Thymus (tissue), 11 donors: ENCODE measurements at regions not wholly inside any gene's neighbourhood (a gene's known extent, or its start where the extent isn't known, plus 50 kb on each side); places are given as distances from the start of the nearest gene placed in this dataset.
"Not testable (repeated sequence)": the region's sequence is repeated elsewhere in the genome, so short reads cannot be mapped to it uniquely, and the experiment has no call there.

Experiments used
- DNase-seq, 9 donors: peaks; one replicate each; pipeline ENCODE4 v3.0.0-alpha.2; 2013; ENCODE audit warnings: low spot score in 9 of 9, low read depth in 6 of 9, missing footprints in 1 of 9
- H3K27ac ChIP-seq, 2 donors: one replicate each; pipeline ENCODE4 v1.5.1; 2013; ENCODE audit warnings: control low read depth in 1 of 2, low read depth in 1 of 2, low read length in 1 of 2, mild to moderate bottlenecking in 1 of 2, moderate library complexity in 1 of 2
- H3K27me3 ChIP-seq, 2 donors: one replicate each; pipeline ENCODE4 v1.5.1; 2013; ENCODE audit warnings: low read length in 1 of 2; ENCODE audit not compliant: control insufficient read depth in 2 of 2, insufficient read depth in 1 of 2
- H3K36me3 ChIP-seq, 2 donors: one replicate each; pipeline ENCODE4 v1.5.1; 2013; ENCODE audit warnings: low read length in 1 of 2, mild to moderate bottlenecking in 1 of 2, moderate library complexity in 1 of 2; ENCODE audit not compliant: control insufficient read depth in 2 of 2, insufficient read depth in 2 of 2
- H3K4me1 ChIP-seq, 2 donors: one replicate each; pipeline ENCODE4 v1.5.1; 2013; ENCODE audit warnings: low read length in 2 of 2; ENCODE audit not compliant: control insufficient read depth in 2 of 2, insufficient read depth in 2 of 2
- H3K4me3 ChIP-seq, 2 donors: one replicate each; pipeline ENCODE4 v1.5.1; 2013; ENCODE audit warnings: low read length in 2 of 2, control low read depth in 1 of 2, mild to moderate bottlenecking in 1 of 2
- H3K9me3 ChIP-seq, 2 donors: one replicate each; pipeline ENCODE4 v1.5.1; 2013; ENCODE audit warnings: low read length in 1 of 2, mild to moderate bottlenecking in 1 of 2; ENCODE audit not compliant: control insufficient read depth in 2 of 2, insufficient read depth in 1 of 2
- WGBS: extraction: QIAGEN DNeasy Blood & Tissue Kit; methylation state at CpG from one replicate; pipeline ENCODE4 v1.1.7; 2013; 5-methylcytosine and 5-hydroxymethylcytosine counted together
- donor health status: healthy.

- H3K27ac ChIP-seq, H3K4me3 ChIP-seq, DNase-seq, H3K4me1 ChIP-seq, H3K36me3 ChIP-seq, H3K9me3 ChIP-seq, H3K27me3 ChIP-seq: not testable (repeated sequence)
- 94% methylated on average over 16 of the region's 16 CpGs for WGBS
These were observed 64.5 kb downstream of the SLC30A10 start for GRCh38 chr1:219863816-219864215.

- H3K27me3 ChIP-seq = no peaks in the 10 kb centered on the region
- 44% methylated on average over 1 of the region's 1 CpG for WGBS
- H3K4me3 ChIP-seq = no peak overlapping the region
- H3K9me3 ChIP-seq = no peaks in the 10 kb centered on the region
- H3K27ac ChIP-seq = no peak overlapping the region
- no peaks in the 10 kb centered on the region for H3K4me1 ChIP-seq
- no peaks in the 10 kb centered on the region for H3K36me3 ChIP-seq
- no peak for DNase-seq
These were observed 66.0 kb downstream of the SLC30A10 start for GRCh38 chr1:219862366-219862765.

- H3K9me3 ChIP-seq = no peaks in the 10 kb centered on the region
- DNase-seq = no peak
- H3K4me3 ChIP-seq = no peak overlapping the region
- no peaks in the 10 kb centered on the region for H3K27me3 ChIP-seq
- WGBS = 74% methylated on average over 3 of the region's 3 CpGs
- no peaks in the 10 kb centered on the region for H3K4me1 ChIP-seq
- no peaks in the 10 kb centered on the region for H3K36me3 ChIP-seq
- H3K27ac ChIP-seq = no peak overlapping the region
These were observed 69.4 kb downstream of the SLC30A10 start for GRCh38 chr1:219858980-219859379.

DNA sequence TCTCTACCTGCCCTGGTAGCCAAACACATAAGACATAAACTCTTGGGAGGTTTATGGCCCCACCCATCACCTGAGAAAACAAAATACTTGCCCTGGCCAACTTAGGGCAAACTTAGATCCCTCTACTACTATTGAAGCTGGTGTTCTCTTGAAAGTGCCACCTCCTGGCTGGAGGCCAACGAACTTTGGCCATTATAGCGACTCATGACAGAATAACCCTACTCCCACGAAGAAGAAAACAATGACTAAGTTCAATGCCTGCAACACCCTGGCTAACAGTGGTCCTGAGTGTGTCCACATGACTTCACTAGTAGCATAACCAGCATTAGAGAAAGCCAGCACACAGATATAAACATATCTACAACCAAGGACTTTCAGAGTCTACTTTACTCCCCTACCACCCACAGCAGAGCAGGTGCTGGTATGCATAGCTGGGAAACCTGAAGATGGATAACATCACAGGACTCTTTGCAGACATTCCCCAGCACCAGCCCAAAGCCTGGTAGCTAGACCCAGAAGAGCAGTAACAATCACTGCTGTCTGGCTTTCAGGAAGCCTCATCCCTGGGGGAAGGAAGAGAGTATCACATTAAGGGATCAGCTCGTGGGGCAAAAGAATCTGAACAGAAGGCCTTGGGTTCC lies 81.0 kb downstream of the SLC30A10 start:
- H3K36me3 ChIP-seq = no peaks in the 10 kb centered on the region
- no peak overlapping the region for H3K27ac ChIP-seq
- peaks cover 0 to 3% of the 10 kb centered on the region in 2 donors for H3K9me3 ChIP-seq
- DNase-seq = no peak
- no peaks in the 10 kb centered on the region for H3K4me1 ChIP-seq
- H3K4me3 ChIP-seq = no peak overlapping the region
- no peaks in the 10 kb centered on the region for H3K27me3 ChIP-seq
- WGBS = 91% methylated on average over 4 of the region's 4 CpGs

DNA sequence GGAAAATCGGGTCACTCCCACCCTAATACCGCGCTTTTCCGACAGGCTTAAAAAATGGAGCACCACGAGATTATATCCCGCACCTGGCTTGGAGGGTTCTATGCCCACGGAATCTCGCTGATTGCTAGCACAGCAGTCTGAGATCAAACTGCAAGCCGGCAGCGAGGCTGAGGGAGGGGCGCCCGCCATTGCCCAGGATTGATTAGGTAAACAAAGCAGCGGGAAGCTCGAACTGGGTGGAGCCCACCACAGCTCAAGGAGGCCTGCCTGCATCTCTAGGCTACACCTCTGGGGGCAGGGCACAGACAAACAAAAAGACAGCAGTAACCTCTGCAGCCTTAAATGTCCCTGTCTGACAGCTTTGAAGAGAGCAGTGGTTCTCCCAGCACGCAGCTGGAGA lies 88.8 kb downstream of the SLC30A10 start:
- H3K4me3 ChIP-seq, H3K9me3 ChIP-seq, H3K27me3 ChIP-seq, H3K27ac ChIP-seq, H3K4me1 ChIP-seq, DNase-seq, H3K36me3 ChIP-seq: not testable (repeated sequence)
- 76% methylated on average over 14 of the region's 15 CpGs for WGBS

- H3K9me3 ChIP-seq = no peaks in the 10 kb centered on the region
- no peak overlapping the region for H3K27ac ChIP-seq
- H3K36me3 ChIP-seq = no peaks in the 10 kb centered on the region
- 77% methylated on average over 2 of the region's 2 CpGs for WGBS
- no peak overlapping the region for H3K4me3 ChIP-seq
- no peak for DNase-seq
- no peaks in the 10 kb centered on the region for H3K4me1 ChIP-seq
- H3K27me3 ChIP-seq = no peaks in the 10 kb centered on the region
These were observed 90.4 kb downstream of the SLC30A10 start for GRCh38 chr1:219837994-219838294.

DNA sequence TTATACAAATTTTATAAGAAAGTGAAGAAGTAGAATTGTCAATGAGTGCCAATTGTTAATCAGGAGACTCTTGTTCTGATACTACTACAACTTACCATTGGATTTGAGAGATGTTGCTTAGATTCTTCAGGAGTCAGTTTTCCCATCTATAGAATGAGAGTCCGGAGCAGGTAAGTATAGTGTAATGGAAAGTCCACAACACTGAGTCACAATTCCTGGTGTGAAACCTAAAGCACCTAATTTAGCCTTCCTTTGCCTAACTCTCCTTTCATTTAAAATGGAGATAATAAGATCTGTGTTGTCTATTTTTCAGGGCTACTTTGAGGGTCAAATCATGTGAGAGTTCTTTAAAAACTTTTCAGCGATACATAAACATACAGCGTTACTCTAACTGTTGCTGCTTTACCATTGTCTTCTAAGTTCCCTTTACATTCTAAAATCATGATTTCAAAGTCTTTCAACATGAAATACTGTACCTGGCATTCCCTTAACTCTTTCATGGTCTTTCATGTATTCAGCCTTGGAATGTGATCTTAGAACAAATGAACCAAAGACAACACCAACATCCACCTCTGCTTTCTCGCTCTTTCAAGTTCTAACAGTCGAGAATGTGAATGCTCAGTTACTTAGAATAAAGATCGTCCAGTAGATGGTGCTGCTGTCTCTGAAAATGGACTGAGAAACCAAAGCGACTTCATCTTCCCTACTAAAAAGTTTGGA lies 90.9 kb downstream of the SLC30A10 start:
- no peak overlapping the region for H3K27ac ChIP-seq
- H3K9me3 ChIP-seq = no peaks in the 10 kb centered on the region
- H3K27me3 ChIP-seq = no peaks in the 10 kb centered on the region
- H3K4me3 ChIP-seq = no peak overlapping the region
- no peaks in the 10 kb centered on the region for H3K4me1 ChIP-seq
- 48% methylated on average over 7 of the region's 7 CpGs for WGBS
- no peaks in the 10 kb centered on the region for H3K36me3 ChIP-seq
- peak in 5 of 9 donors; percentile 5 to 35 (median 9) for DNase-seq

GRCh38 chr1:219834314-219834917 lies 93.9 kb downstream of the SLC30A10 start:
- Histone ChIP-seq H3K27me3 (no peaks in the 10 kb centered on the region), H3K4me3 (no peak overlapping the region), H3K9me3 (no peaks in the 10 kb centered on the region), H3K4me1 (no peaks in the 10 kb centered on the region), H3K36me3 (no peaks in the 10 kb centered on the region), H3K27ac (no peak overlapping the region)
- 68% methylated on average over 8 of the region's 8 CpGs for WGBS
- no peak for DNase-seq

GRCh38 chr1:219833214-219833815 lies 95.0 kb downstream of the SLC30A10 start:
- Histone ChIP-seq H3K27ac (no peak overlapping the region), H3K36me3 (no peaks in the 10 kb centered on the region), H3K27me3 (no peaks in the 10 kb centered on the region), H3K4me3 (no peak overlapping the region), H3K9me3 (no peaks in the 10 kb centered on the region), H3K4me1 (no peaks in the 10 kb centered on the region)
- no peak for DNase-seq
- WGBS = 91% methylated on average over 3 of the region's 3 CpGs
